Mammary epithelial cell (primary cell): ENCODE measurements at regions not wholly inside any gene's neighbourhood (a gene's known extent, or its start where the extent isn't known, plus 50 kb on each side); places are given as distances from the start of the nearest gene placed in this dataset.
"Not testable (repeated sequence)": the region's sequence is repeated elsewhere in the genome, so short reads cannot be mapped to it uniquely, and the experiment has no call there.

Experiments
- EZH2 ChIP-seq: IDR thresholded peaks from 2 replicates; pipeline ENCODE4 v1.6.1; 2012; ENCODE audit warnings: low read length, inconsistent platforms, borderline replicate concordance
- TF ChIP-seq, protein P1 (sequence below), 2 donors: IDR thresholded peaks in 1 of 2; conservative IDR thresholded peaks in 1 of 2; 2 replicates each; pipeline ENCODE4 v1.5.1; 2011 to 2012; ENCODE audit warnings: inconsistent platforms in 2 of 2, low read length in 2 of 2, mild to moderate bottlenecking in 2 of 2, control low read depth in 1 of 2, low read depth in 1 of 2; ENCODE audit not compliant: insufficient read depth in 1 of 2; ENCODE audit errors: extremely low read depth in 1 of 2

DNA sequence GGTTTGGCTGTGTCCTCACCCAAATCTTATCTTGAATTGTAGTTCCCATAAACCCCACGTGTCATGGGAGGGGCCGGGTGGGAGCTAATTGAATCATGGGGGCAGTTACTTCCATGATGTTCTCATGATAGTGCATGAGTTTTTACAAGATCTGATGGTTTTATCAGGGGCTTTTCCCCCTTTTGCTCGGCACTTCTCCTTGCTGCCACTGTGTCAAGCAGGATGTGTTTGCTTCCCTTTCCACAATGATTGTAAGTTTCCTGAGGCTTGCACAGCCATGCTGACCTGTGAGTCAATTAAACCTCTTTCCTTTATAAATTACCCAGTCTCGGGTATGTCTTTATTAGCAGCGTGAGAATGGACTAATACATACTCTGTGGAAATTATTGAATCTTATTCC is 141.2 kb upstream of the MAGI2 start:
- TF ChIP-seq EZH2, result not testable (repeated sequence)
- TF ChIP-seq, protein P1, sequence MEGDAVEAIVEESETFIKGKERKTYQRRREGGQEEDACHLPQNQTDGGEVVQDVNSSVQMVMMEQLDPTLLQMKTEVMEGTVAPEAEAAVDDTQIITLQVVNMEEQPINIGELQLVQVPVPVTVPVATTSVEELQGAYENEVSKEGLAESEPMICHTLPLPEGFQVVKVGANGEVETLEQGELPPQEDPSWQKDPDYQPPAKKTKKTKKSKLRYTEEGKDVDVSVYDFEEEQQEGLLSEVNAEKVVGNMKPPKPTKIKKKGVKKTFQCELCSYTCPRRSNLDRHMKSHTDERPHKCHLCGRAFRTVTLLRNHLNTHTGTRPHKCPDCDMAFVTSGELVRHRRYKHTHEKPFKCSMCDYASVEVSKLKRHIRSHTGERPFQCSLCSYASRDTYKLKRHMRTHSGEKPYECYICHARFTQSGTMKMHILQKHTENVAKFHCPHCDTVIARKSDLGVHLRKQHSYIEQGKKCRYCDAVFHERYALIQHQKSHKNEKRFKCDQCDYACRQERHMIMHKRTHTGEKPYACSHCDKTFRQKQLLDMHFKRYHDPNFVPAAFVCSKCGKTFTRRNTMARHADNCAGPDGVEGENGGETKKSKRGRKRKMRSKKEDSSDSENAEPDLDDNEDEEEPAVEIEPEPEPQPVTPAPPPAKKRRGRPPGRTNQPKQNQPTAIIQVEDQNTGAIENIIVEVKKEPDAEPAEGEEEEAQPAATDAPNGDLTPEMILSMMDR (conservative IDR thresholded peaks at IDR 0.05 in 1 of 2, IDR thresholded peaks at IDR 0.05 in 1 of 2; ENCODE audit: extremely low read depth in 1 of 2, insufficient read depth in 1 of 2, low read depth in 1 of 2, low read length in 2 of 2), result not testable (repeated sequence)
